SU-DHL-6 (cell line): ENCODE measurements at regions not wholly inside any gene's neighbourhood (a gene's known extent, or its start where the extent isn't known, plus 50 kb on each side); places are given as distances from the start of the nearest gene placed in this dataset.

ENCODE experiments used
- H2AFZ ChIP-seq: fragments of 200-600 bp; sonication (generic); 2 replicates; pipeline ENCODE4 v1.6.1; 2014; ENCODE audit warnings: low read depth, mild to moderate bottlenecking, moderate library complexity, mixed read lengths, antibody characterized with exemption, low read length; ENCODE audit not compliant: severe bottlenecking
- H3F3A ChIP-seq: fragments of 200-600 bp; shearing (Covaris generic); 2 replicates; pipeline ENCODE4 v1.6.0; 2016; ENCODE audit warnings: antibody characterized with exemption, mild to moderate bottlenecking; ENCODE audit not compliant: insufficient read depth
- H3K27ac ChIP-seq: fragments of 200-600 bp; sonication (generic); 2 replicates; pipeline ENCODE4 v1.5.1; 2016; ENCODE audit warnings: low read depth, mild to moderate bottlenecking, low read length, moderate library complexity, mixed read lengths
- H3K27me3 ChIP-seq: fragments of 200-600 bp; sonication (generic), shearing (Covaris generic); 2 replicates; pipeline ENCODE4 v1.6.0; 2014; ENCODE audit warnings: mild to moderate bottlenecking, low read length
- H3K36me3 ChIP-seq: fragments of 200-600 bp; sonication (generic); 2 replicates; pipeline ENCODE4 v1.6.1; 2014; ENCODE audit warnings: mild to moderate bottlenecking, low read length, mixed read lengths
- H3K4me2 ChIP-seq: fragments of 300-600, 200-600 bp; shearing (Covaris generic), sonication (generic); 2 replicates; pipeline ENCODE4 v1.6.0; 2014; ENCODE audit warnings: low read length, low read depth, mild to moderate bottlenecking; ENCODE audit not compliant: poor library complexity, severe bottlenecking
- H3K4me3 ChIP-seq: fragments of 200-600 bp; sonication (generic); 2 replicates; pipeline ENCODE4 v1.5.1; 2014; ENCODE audit warnings: antibody characterized with exemption, low read length, mild to moderate bottlenecking, mixed read lengths; ENCODE audit not compliant: insufficient read depth, poor library complexity, severe bottlenecking
- H3K79me2 ChIP-seq: fragments of 200-600 bp; sonication (generic); 2 replicates; pipeline ENCODE4 v1.6.1; 2014; ENCODE audit warnings: mild to moderate bottlenecking, low read length, moderate library complexity; ENCODE audit not compliant: insufficient read depth
- H3K9ac ChIP-seq: fragments of 200-600 bp; sonication (generic); 2 replicates; pipeline ENCODE4 v1.7.0; 2014; ENCODE audit warnings: mild to moderate bottlenecking, low read length
- H3K9me2 ChIP-seq: fragments of 200-600 bp; sonication (generic); replicated peaks from 2 replicates; pipeline ENCODE4 v1.6.1; 2014; ENCODE audit warnings: low read length; ENCODE audit not compliant: insufficient read depth
- H3K9me3 ChIP-seq: fragments of 200-600 bp; sonication (generic); 2 replicates; pipeline ENCODE4 v1.6.1; 2014; ENCODE audit warnings: low read length, mixed read lengths; ENCODE audit not compliant: insufficient read depth
- H4K20me1 ChIP-seq: fragments of 200-600 bp; sonication (generic); 2 replicates; pipeline ENCODE4 v1.6.1; 2014; ENCODE audit warnings: low read depth, mild to moderate bottlenecking, antibody characterized with exemption, low read length, moderate library complexity, mixed read lengths
- CTCF ChIP-seq: fragments of 200-600 bp; sonication (generic); IDR thresholded peaks from one replicate; pipeline ENCODE4 v1.5.1; 2017; ENCODE audit warnings: antibody characterized with exemption, mild to moderate bottlenecking, low read length, moderate library complexity; ENCODE audit not compliant: insufficient read depth, poor library complexity, severe bottlenecking
- EZH2phosphoT487 ChIP-seq: fragments of 200-600 bp; sonication (generic), shearing (Covaris generic); conservative IDR thresholded peaks from 2 replicates; pipeline ENCODE4 v1.6.1; 2018; ENCODE audit warnings: mild to moderate bottlenecking, antibody characterized with exemption, low read length, moderate library complexity, mixed read lengths

GRCh38 chr17:33435721-33436301 is 142.7 kb upstream of the ASIC2 start:
- Histone ChIP-seq H3K4me2 (no peak overlapping the region), H3K9me3 (no peaks in the 10 kb centered on the region), H2AFZ (no peak overlapping the region), H3K9me2 (no peaks in the 10 kb centered on the region), H3K79me2 (no peaks in the 10 kb centered on the region), H3K9ac (no peak overlapping the region), H3K27me3 (no peaks in the 10 kb centered on the region), H4K20me1 (no peaks in the 10 kb centered on the region), H3F3A (no peaks in the 10 kb centered on the region), H3K4me3 (no peak overlapping the region), H3K27ac (no peak overlapping the region), H3K36me3 (no peaks in the 10 kb centered on the region)
- no peak for TF ChIP-seq EZH2phosphoT487
- TF ChIP-seq CTCF: no peak

GRCh38 chr17:33436321-33436720 is 143.2 kb upstream of the ASIC2 start:
- Histone ChIP-seq H2AFZ (no peak overlapping the region), H4K20me1 (no peaks in the 10 kb centered on the region), H3K27me3 (no peaks in the 10 kb centered on the region), H3K79me2 (no peaks in the 10 kb centered on the region), H3K4me2 (no peak overlapping the region), H3K9me2 (no peaks in the 10 kb centered on the region), H3K27ac (no peak overlapping the region), H3K4me3 (no peak overlapping the region), H3K36me3 (no peaks in the 10 kb centered on the region), H3K9me3 (no peaks in the 10 kb centered on the region), H3F3A (no peaks in the 10 kb centered on the region), H3K9ac (no peak overlapping the region)
- TF ChIP-seq EZH2phosphoT487 (no peak), CTCF (no peak)

GRCh38 chr17:33438139-33438538 is 145.0 kb upstream of the ASIC2 start:
- no peak overlapping the region for H3K9ac ChIP-seq
- H3K27ac ChIP-seq: no peak overlapping the region
- H3K27me3 ChIP-seq: no peaks in the 10 kb centered on the region
- no peaks in the 10 kb centered on the region for H3F3A ChIP-seq
- no peaks in the 10 kb centered on the region for H3K36me3 ChIP-seq
- H4K20me1 ChIP-seq: no peaks in the 10 kb centered on the region
- H3K4me3 ChIP-seq: no peak overlapping the region
- no peak overlapping the region for H2AFZ ChIP-seq
- no peak overlapping the region for H3K4me2 ChIP-seq
- no peaks in the 10 kb centered on the region for H3K9me3 ChIP-seq
- TF ChIP-seq EZH2phosphoT487: no peak
- no peak for TF ChIP-seq CTCF
- no peaks in the 10 kb centered on the region for H3K9me2 ChIP-seq
- H3K79me2 ChIP-seq: no peaks in the 10 kb centered on the region
